Right lobe of liver (tissue), 4 donors: ENCODE measurements at regions not wholly inside any gene's neighbourhood (a gene's known extent, or its start where the extent isn't known, plus 50 kb on each side); places are given as distances from the start of the nearest gene placed in this dataset.

Source experiments
- CTCF ChIP-seq, 4 donors: fragments of 200-600 bp in 3 of 4; fragments of 450-650 bp in 1 of 4; IDR thresholded peaks; one replicate each; pipeline versions ENCODE4 v1.5.1 to v1.8.0; 2016 to 2022; ENCODE audit warnings: antibody characterized with exemption in 4 of 4, mild to moderate bottlenecking in 2 of 4
- POLR2A ChIP-seq: fragments of 450-650 bp; IDR thresholded peaks from one replicate; pipeline ENCODE4 v1.6.1; 2017; ENCODE audit warnings: antibody characterized with exemption, mild to moderate bottlenecking
- donor health status: DM: no; HTN: no; CAD: no.
- donor health status: DM: no; HTN: no; CAD: no.
- donor health status: DM: no; HTN: yes; CAD: no.

- TF ChIP-seq CTCF (IDR thresholded peaks at IDR 0.05), result no peak
- no peak for TF ChIP-seq POLR2A
Observed at GRCh38 chr9:82560036-82560435, 502.9 kb downstream of the RASEF start.
